SK-N-SH (cell line): ENCODE measurements at regions not wholly inside any gene's neighbourhood (a gene's known extent, or its start where the extent isn't known, plus 50 kb on each side); places are given as distances from the start of the nearest gene placed in this dataset.

ENCODE experiments used
- CTCF ChIA-PET: fragments of 300-600, 350-600 bp; formaldehyde crosslinking; extraction: SDS; loops from one replicate; lab custom pipeline; 2021; lab: Yijun Ruan, JAX
- POLR2A ChIA-PET: fragments of 350-600 bp; sonication (Branson Sonifier 250); formaldehyde crosslinking; extraction: SDS; loops from one replicate; lab custom pipeline; 2020; ENCODE audit warnings: antibody characterized with exemption, inconsistent platforms; lab: Yijun Ruan, JAX
- DNase-seq: peaks from one replicate; pipeline ENCODE4 v3.0.0; 2012
- H2AFZ ChIP-seq: fragments of 200-600 bp; sonication (generic); 2 replicates; pipeline ENCODE4 v1.8.1; 2016; ENCODE audit warnings: antibody characterized with exemption, mild to moderate bottlenecking, low read depth
- H3F3A ChIP-seq: fragments of 200-600 bp; sonication (generic); replicated peaks from 2 replicates; pipeline ENCODE3; 2016; ENCODE audit warnings: antibody characterized with exemption, mild to moderate bottlenecking; ENCODE audit not compliant: insufficient read depth
- H3K27ac ChIP-seq, 2 experiments: fragments of 200-500 bp in 1 of 2; fragments of 200-600 bp in 1 of 2; sonication (Bioruptor generic) in 1 of 2; sonication (generic), shearing (Covaris generic) in 1 of 2; 2 replicates each; pipeline versions ENCODE4 v1.5.1 to v1.6.1; 2014 to 2016; ENCODE audit warnings: low read depth in 2 of 2, inconsistent platforms in 1 of 2, low read length in 1 of 2, mild to moderate bottlenecking in 1 of 2, mixed read lengths in 1 of 2
- H3K27me3 ChIP-seq: fragments of 200-600 bp; sonication (generic), shearing (Covaris generic); 2 replicates; pipeline ENCODE4 v1.6.1; 2016; ENCODE audit warnings: mixed run types; ENCODE audit not compliant: insufficient read depth
- H3K36me3 ChIP-seq, 2 experiments: fragments of 200-500 bp in 1 of 2; fragments of 200-600 bp in 1 of 2; sonication (Bioruptor generic) in 1 of 2; sonication (generic) in 1 of 2; replicated peaks in 1 of 2; 2 replicates each; pipeline versions ENCODE3 to v1.5.1; 2014 to 2016; ENCODE audit warnings: low read length in 1 of 2, mild to moderate bottlenecking in 1 of 2; ENCODE audit not compliant: insufficient read depth in 2 of 2, control insufficient read depth in 1 of 2
- H3K4me1 ChIP-seq, 2 experiments: fragments of 200-500 bp in 1 of 2; fragments of 200-600 bp in 1 of 2; sonication (Bioruptor generic) in 1 of 2; sonication (generic), shearing (Covaris generic) in 1 of 2; 2 replicates each; pipeline versions ENCODE4 v1.5.1 to v1.6.1; 2014 to 2016; ENCODE audit warnings: low read depth in 1 of 2, low read length in 1 of 2, mixed run types in 1 of 2; ENCODE audit not compliant: insufficient read depth in 2 of 2, control insufficient read depth in 1 of 2
- H3K4me2 ChIP-seq: fragments of 200-600 bp; sonication (generic), shearing (Covaris generic); 2 replicates; pipeline ENCODE4 v1.6.1; 2017; ENCODE audit warnings: mixed run types
- H3K4me3 ChIP-seq, 2 experiments: fragments of 200-500 bp in 1 of 2; fragments of 200-600 bp in 1 of 2; sonication (Bioruptor generic) in 1 of 2; sonication (generic), shearing (Covaris generic) in 1 of 2; 2 replicates each; pipeline versions ENCODE4 v1.5.1 to v1.8.1; 2014 to 2016; ENCODE audit warnings: low read depth in 2 of 2, inconsistent platforms in 1 of 2, low read length in 1 of 2, mild to moderate bottlenecking in 1 of 2, mixed read lengths in 1 of 2, moderate library complexity in 1 of 2
- H3K79me2 ChIP-seq: fragments of 200-600 bp; sonication (generic); 2 replicates; pipeline ENCODE4 v1.8.1; 2017; ENCODE audit warnings: mild to moderate bottlenecking; ENCODE audit not compliant: insufficient read depth
- H3K9ac ChIP-seq: fragments of 200-600 bp; sonication (generic); 2 replicates; pipeline ENCODE4 v1.6.1; 2017; ENCODE audit warnings: mixed run types
- H3K9me2 ChIP-seq: fragments of 200-600 bp; sonication (generic); 2 replicates; pipeline ENCODE4 v1.6.1; 2017; ENCODE audit warnings: mixed run types
- H3K9me3 ChIP-seq: fragments of 200-600 bp; sonication (generic); 2 replicates; pipeline ENCODE4 v1.6.1; 2017; ENCODE audit warnings: mixed run types, mild to moderate bottlenecking, moderate library complexity
- H4K20me1 ChIP-seq: fragments of 200-600 bp; sonication (generic); 2 replicates; pipeline ENCODE4 v1.6.1; 2017; ENCODE audit warnings: mild to moderate bottlenecking, mixed run types; ENCODE audit not compliant: insufficient read depth
- CTCF ChIP-seq: fragments of 200-600 bp; sonication (generic); IDR thresholded peaks from 2 replicates; pipeline ENCODE4 v1.6.1; 2017; ENCODE audit warnings: antibody characterized with exemption, mild to moderate bottlenecking, moderate library complexity
- ELF1 ChIP-seq: IDR thresholded peaks from 2 replicates; pipeline ENCODE4 v1.4.0; 2012
- FOXJ3 ChIP-seq: sonication (generic); formaldehyde crosslinking; IDR thresholded peaks from 2 replicates; pipeline ENCODE4 v1.5.1; 2020; ENCODE audit warnings: mild to moderate bottlenecking, missing genetic modification reagents
- JUND ChIP-seq: IDR thresholded peaks from 2 replicates; pipeline ENCODE4 v1.4.0; 2012
- MXI1 ChIP-seq: IDR thresholded peaks from 2 replicates; pipeline ENCODE4 v1.6.1; 2012; ENCODE audit warnings: mild to moderate bottlenecking, low read depth, low read length, improper control_type of control experiment
- POLR2AphosphoS5 ChIP-seq: IDR thresholded peaks from 2 replicates; pipeline ENCODE4 v1.6.1; 2012; ENCODE audit warnings: low read depth, low read length
- RFX5 ChIP-seq: IDR thresholded peaks from 2 replicates; pipeline ENCODE4 v1.6.1; 2012; ENCODE audit warnings: mild to moderate bottlenecking, improper control_type of control experiment, low read length
- SMC3 ChIP-seq: IDR thresholded peaks from 2 replicates; pipeline ENCODE4 v1.6.1; 2012; ENCODE audit warnings: low read depth, low read length, improper control_type of control experiment
- TAF1 ChIP-seq: IDR thresholded peaks from 2 replicates; pipeline ENCODE4 v1.6.1; 2012; ENCODE audit warnings: low read depth, mild to moderate bottlenecking, low read length, moderate library complexity, borderline replicate concordance
- USF1 ChIP-seq: IDR thresholded peaks from 2 replicates; pipeline ENCODE4 v1.4.0; 2012; ENCODE audit warnings: low read depth, borderline replicate concordance
- WGBS: methylation state at CpG from one replicate; pipeline ENCODE4 v1.1.6; 2017; ENCODE audit warnings: low lambda C conversion rate; 5-methylcytosine and 5-hydroxymethylcytosine counted together
- TF ChIP-seq, protein P1 (sequence below): IDR thresholded peaks from 2 replicates; pipeline ENCODE4 v1.4.0; 2012; ENCODE audit warnings: low read depth, borderline replicate concordance

DNA sequence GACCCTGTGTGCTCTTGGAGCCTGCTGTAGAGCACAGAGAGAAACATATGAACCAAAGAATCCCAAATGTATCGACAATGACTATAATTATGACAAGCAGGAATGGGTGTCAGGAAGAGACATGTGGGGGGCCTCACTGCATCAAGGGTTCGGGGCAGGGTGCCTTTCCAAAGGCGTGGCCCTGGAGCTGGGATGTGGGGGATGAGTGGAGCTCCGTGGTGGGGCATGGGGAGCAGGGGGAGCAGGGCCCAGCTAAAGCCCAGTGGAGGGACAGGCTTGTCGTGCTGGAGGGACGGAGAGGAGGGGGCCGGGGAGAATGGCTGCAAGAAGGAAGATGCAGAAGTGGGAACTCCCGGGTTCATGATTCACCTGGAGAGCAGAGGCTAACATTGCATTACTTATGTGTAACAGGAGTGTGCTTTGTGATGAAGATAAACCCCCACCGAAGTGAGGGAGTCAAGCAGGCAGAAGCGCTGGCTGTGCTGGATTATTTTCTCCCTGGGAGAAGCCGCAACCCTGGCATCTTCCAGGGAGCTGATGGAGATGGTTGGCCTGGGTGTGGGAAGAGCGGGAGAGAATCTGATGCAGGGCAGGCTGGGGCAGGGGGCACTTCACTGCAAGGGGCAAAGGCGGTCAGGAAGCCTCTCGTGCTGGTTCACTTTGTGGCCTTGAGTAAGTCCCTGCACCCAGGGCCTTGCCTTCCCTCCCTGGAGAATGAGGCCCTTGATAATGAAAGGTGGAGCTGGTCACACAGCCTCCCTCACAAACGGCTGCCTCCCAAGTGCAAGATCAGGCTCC, 124.6 kb upstream of the RUNX3 start:
- ChIA-PET POLR2A (interaction anchor here (1.0 to 1.8 kb wide), 2 partner anchors 21 to 178 kb away, joined by 3 to 4 read pairs; partner anchors contain the start of gene SYF2), CTCF (interaction anchor here (0.8 to 2.2 kb wide), 9 partner anchors 9 to 207 kb away, joined by 3 to 9 read pairs (median 3); no protein-coding TSS in a partner anchor)
- H3K9me2 ChIP-seq, result no peaks in the 10 kb centered on the region
- H3K36me3 ChIP-seq, result no peaks in the 10 kb centered on the region
- TF ChIP-seq TAF1, result no peak
- no peak for TF ChIP-seq CTCF
- TF ChIP-seq USF1, result no peak
- no peak for TF ChIP-seq JUND
- no peak for TF ChIP-seq MXI1
- no peak for TF ChIP-seq ELF1
- TF ChIP-seq, protein P1, sequence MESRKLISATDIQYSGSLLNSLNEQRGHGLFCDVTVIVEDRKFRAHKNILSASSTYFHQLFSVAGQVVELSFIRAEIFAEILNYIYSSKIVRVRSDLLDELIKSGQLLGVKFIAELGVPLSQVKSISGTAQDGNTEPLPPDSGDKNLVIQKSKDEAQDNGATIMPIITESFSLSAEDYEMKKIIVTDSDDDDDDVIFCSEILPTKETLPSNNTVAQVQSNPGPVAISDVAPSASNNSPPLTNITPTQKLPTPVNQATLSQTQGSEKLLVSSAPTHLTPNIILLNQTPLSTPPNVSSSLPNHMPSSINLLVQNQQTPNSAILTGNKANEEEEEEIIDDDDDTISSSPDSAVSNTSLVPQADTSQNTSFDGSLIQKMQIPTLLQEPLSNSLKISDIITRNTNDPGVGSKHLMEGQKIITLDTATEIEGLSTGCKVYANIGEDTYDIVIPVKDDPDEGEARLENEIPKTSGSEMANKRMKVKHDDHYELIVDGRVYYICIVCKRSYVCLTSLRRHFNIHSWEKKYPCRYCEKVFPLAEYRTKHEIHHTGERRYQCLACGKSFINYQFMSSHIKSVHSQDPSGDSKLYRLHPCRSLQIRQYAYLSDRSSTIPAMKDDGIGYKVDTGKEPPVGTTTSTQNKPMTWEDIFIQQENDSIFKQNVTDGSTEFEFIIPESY, result no peak
- no peak for TF ChIP-seq FOXJ3 (CRISPR knock-in tag)
- TF ChIP-seq POLR2AphosphoS5, result no peak
- no peak for TF ChIP-seq RFX5
- TF ChIP-seq SMC3, result no peak
- DNase-seq, result no peak
- no peaks in the 10 kb centered on the region for H3K79me2 ChIP-seq
- H3K4me3 ChIP-seq, result no peak overlapping the region
- no peak overlapping the region for H3K4me2 ChIP-seq
- no peak overlapping the region for H2AFZ ChIP-seq
- H3K27ac ChIP-seq, result no peak overlapping the region; a peak in 1 of 4 replicates
- H3K27me3 ChIP-seq, result peaks cover 45% of the 10 kb centered on the region; the same call in 1 of the 2 replicates
- H4K20me1 ChIP-seq, result no peaks in the 10 kb centered on the region
- peaks cover 0 to 23% of the 10 kb centered on the region in 2 experiments; a peak in 1 of 4 replicates for H3K4me1 ChIP-seq
- no peaks in the 10 kb centered on the region for H3K9me3 ChIP-seq
- no peak overlapping the region for H3K9ac ChIP-seq
- no peaks in the 10 kb centered on the region for H3F3A ChIP-seq
- WGBS, result 48% methylated on average over 12 of the region's 15 CpGs
